Erythroblast (primary cell): ENCODE measurements at regions not wholly inside any gene's neighbourhood (a gene's known extent, or its start where the extent isn't known, plus 50 kb on each side); places are given as distances from the start of the nearest gene placed in this dataset.

Experiments used
- GATA1 ChIP-seq: IDR thresholded peaks from 2 replicates; pipeline ENCODE4 v1.6.1; 2011; ENCODE audit warnings: low read depth, mild to moderate bottlenecking, control low read depth, low read length, moderate library complexity
- POLR2A ChIP-seq: IDR thresholded peaks from 2 replicates; pipeline ENCODE4 v1.6.1; 2011; ENCODE audit warnings: mild to moderate bottlenecking, low read length

DNA sequence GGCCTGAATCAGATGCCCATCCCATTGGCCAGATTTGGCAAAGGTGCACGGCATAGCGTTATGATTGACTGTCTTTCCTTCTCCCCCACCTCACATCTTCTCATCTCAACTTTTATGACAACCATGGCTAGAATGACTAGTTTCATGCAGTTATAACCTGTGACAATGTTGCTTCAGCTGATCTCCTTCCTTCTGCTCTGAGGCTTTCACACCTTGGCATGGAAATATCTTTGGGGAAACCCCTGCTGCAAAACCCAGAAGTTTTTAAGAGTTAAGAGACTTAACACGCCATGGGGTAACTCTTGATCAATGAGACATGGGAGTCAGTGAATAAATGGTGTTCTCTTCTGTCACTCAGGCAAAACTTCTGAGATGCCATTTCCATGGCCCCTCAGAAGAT lies 290.7 kb upstream of the MDFIC2 start:
- TF ChIP-seq POLR2A (no peak), GATA1 (no peak)
